Activated naive CD8-positive, alpha-beta T cell treated with anti-CD3 and anti-CD28 coated beads, Interleukin-2, amount 10 ng/mL, durations not matched to agents 7 days and 5 days (primary cell): ENCODE measurements at regions not wholly inside any gene's neighbourhood (a gene's known extent, or its start where the extent isn't known, plus 50 kb on each side); places are given as distances from the start of the nearest gene placed in this dataset.

Source experiments
- ATAC-seq: fragments of 150-1000 bp; cut with Tn5 transposase; one replicate; pipeline ENCODE4 v1.10.0; 2021; ENCODE audit warnings: low read depth, moderate library complexity
- POLR2A ChIA-PET: fragments of 350-600 bp; sonication (Branson Sonifier 250); formaldehyde crosslinking; loops from one replicate; lab custom pipeline; 2021; ENCODE audit warnings: antibody characterized with exemption; lab: Charles Lee
- DNase-seq: peaks from one replicate; pipeline ENCODE4 v3.0.0; 2021
- H3K27ac Mint-ChIP-seq: one replicate; pipeline ENCODE4 v1.8.0; 2022; ENCODE audit warnings: mild to moderate bottlenecking, mixed read lengths
- H3K27me3 Mint-ChIP-seq: one replicate; pipeline ENCODE4 v1.8.0; 2022; ENCODE audit warnings: mild to moderate bottlenecking, moderate library complexity, mixed read lengths
- H3K36me3 Mint-ChIP-seq: one replicate; pipeline ENCODE4 v1.8.0; 2021; ENCODE audit warnings: mild to moderate bottlenecking, mixed read lengths
- H3K4me1 Mint-ChIP-seq: one replicate; pipeline ENCODE4 v1.8.0; 2021; ENCODE audit warnings: mixed read lengths
- H3K4me3 Mint-ChIP-seq: one replicate; pipeline ENCODE4 v1.8.0; 2022; ENCODE audit warnings: mild to moderate bottlenecking, moderate library complexity, mixed read lengths
- H3K9me3 Mint-ChIP-seq: one replicate; pipeline ENCODE4 v1.8.0; 2021; ENCODE audit warnings: mixed read lengths

DNA sequence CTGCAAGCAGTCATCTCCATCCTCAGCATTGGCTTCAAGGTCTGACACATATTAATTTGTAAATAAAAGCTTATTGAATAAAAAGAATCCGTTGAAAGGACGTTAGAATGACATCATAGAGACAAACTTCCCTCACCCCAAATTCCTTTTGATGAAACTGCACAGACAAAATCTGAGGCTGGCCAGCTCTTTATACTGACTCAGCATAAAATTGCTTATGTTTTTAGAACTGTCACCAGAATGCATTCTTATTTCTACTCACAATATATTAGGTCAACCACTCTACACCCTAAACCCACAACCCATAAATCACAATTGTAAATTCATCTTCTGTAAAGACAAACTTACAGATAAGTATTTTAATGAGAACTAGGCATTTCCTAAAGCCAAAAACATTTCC lies 359.2 kb upstream of the TEX13C start:
- no peak for ATAC-seq
- H3K4me1 Mint-ChIP-seq: peaks cover 2% of the 10 kb centered on the region
- no peaks in the 10 kb centered on the region for H3K9me3 Mint-ChIP-seq
- no peak overlapping the region for H3K4me3 Mint-ChIP-seq
- H3K27ac Mint-ChIP-seq: no peak overlapping the region
- H3K36me3 Mint-ChIP-seq: no peaks in the 10 kb centered on the region
- no peaks in the 10 kb centered on the region for H3K27me3 Mint-ChIP-seq
- POLR2A ChIA-PET: no interaction called here
- no peak for DNase-seq

DNA sequence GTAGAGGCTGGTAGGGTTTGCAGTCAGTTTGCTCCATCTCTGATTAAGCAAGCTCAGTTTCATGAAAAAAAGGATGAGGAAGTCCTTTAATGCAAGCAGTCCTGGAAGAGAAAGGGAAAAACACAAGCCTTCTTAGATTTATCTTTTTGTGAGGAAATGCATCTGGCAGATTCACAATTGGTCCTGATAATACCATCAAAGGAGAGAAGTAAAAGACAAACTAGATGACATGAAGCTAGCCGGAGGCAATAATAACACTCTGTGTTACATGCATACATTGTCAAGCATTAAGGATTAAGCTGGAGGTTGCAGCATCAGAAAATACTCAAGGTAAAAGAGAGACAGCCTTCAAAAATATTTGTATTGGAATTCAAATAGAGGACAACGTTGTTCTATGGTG lies 356.0 kb upstream of the TEX13C start, which contains the start of gene TENM1:
TSS of gene TENM1 (minus strand) at position 101 of the 400 bp plus-strand sequence.
- Mint-ChIP-seq H3K9me3 (no peaks in the 10 kb centered on the region), H3K27me3 (no peaks in the 10 kb centered on the region), H3K4me1 (peaks cover 2% of the 10 kb centered on the region), H3K27ac (no peak within 1 kb of the TSS), H3K4me3 (no peak within 1 kb of the TSS), H3K36me3 (no peaks in the 10 kb centered on the region)
- no peak for DNase-seq
- POLR2A ChIA-PET: no interaction called here
- ATAC-seq: no peak

DNA sequence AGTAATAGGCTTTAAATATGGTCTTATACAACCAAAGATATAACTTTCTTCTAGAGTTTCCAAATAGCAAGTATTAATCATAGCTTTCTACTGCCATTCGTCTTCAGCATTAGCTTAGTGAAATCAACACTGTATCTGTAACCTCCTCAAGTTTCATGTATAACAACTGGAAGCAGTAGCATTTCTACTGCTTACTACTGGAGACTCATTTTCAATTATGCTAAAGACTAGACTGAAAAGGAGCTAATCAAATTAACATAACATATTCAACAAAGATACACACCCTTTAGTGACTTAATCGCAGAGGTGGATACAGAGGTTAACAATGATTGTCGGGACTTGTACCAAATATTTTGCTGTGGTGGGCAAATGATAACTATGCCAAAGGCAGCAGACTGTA lies 344.2 kb upstream of the TEX13C start:
- Mint-ChIP-seq H3K4me1 (no peaks in the 10 kb centered on the region), H3K27me3 (no peaks in the 10 kb centered on the region), H3K36me3 (no peaks in the 10 kb centered on the region), H3K9me3 (no peaks in the 10 kb centered on the region), H3K27ac (no peak overlapping the region), H3K4me3 (no peak overlapping the region)
- DNase-seq (no peak), ATAC-seq (no peak)
- POLR2A ChIA-PET: no interaction called here

DNA sequence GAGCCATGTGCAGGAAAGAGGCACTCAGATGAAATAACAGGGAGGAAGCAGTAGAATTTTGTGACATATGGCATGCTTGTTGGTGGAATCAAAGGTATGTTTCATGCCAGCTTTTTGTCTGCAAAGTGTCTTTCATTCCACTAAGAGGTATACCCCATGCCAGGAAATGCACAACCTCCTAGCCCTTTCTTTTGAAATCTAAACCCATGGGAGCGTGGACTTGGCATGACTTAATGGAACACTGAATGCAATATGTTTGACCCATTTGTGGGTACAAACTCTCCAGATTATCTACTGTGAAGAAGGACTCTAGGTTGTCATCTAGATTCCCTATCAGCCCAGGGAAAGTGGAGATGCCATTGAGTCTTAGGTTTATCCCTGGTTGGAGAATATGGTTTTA lies 338.3 kb upstream of the TEX13C start:
- H3K27me3 Mint-ChIP-seq: no peaks in the 10 kb centered on the region
- no peak overlapping the region for H3K4me3 Mint-ChIP-seq
- no peak for DNase-seq
- H3K27ac Mint-ChIP-seq: no peak overlapping the region
- no peaks in the 10 kb centered on the region for H3K36me3 Mint-ChIP-seq
- ATAC-seq: no peak
- H3K9me3 Mint-ChIP-seq: no peaks in the 10 kb centered on the region
- no peaks in the 10 kb centered on the region for H3K4me1 Mint-ChIP-seq
- POLR2A ChIA-PET: no interaction called here

DNA sequence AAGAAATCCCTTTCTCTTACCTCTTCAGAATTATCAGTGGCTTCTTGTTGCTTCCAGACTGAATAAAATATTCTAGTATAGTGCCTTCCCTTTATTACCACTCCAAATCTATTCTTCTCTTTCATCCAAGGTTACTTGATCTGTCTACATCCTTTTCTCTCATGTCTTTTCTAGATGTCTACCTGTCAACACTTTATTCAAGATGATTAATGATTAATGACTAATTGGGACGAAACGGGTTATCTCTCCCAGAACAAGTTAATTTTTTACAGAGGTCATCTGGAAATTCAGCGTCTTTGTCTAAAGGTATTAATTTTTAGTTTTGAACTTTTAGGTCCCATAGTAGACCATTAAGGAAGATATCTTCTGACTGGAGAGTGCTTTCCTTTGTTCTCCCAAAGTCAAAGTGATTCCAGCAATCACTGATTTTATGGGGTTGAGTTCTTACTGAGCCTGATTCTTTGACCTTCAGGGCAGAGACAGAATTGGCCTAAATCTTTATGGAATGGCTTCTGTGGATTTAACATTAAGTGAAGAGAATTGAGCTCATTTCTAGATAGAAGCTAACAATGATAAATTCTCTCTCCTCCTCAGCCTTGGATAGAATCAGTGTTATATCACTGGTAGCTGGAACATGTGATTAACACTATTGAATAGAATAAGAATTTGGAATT lies 335.4 kb upstream of the TEX13C start:
- no peak for DNase-seq
- Mint-ChIP-seq H3K9me3 (no peaks in the 10 kb centered on the region), H3K4me1 (no peaks in the 10 kb centered on the region), H3K36me3 (no peaks in the 10 kb centered on the region), H3K27me3 (no peaks in the 10 kb centered on the region), H3K4me3 (no peak overlapping the region), H3K27ac (no peak overlapping the region)
- no peak for ATAC-seq
- POLR2A ChIA-PET: no interaction called here

DNA sequence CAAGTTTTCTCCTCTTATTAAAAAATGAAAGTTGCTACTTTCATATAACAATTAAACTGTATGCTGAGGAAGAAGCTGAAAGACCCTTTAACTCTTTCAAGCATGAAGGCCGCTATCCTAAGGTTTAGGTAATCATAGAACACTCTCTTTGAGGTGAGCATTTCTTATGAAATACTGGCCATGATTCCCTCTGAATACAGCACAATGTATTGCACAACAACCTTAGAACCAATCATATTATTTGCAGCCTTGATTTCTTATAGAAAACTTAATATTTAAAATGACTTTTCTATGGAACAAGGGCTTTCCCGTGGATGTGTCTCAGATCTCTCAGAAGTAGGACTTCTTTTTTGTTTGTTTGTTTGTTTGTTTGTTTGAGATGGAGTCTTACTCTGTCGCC lies 333.4 kb upstream of the TEX13C start:
- H3K27me3 Mint-ChIP-seq: no peaks in the 10 kb centered on the region
- H3K27ac Mint-ChIP-seq: no peak overlapping the region
- H3K4me3 Mint-ChIP-seq: no peak overlapping the region
- no peaks in the 10 kb centered on the region for H3K4me1 Mint-ChIP-seq
- POLR2A ChIA-PET: no interaction called here
- DNase-seq (no peak), ATAC-seq (no peak)
- no peaks in the 10 kb centered on the region for H3K36me3 Mint-ChIP-seq
- H3K9me3 Mint-ChIP-seq: no peaks in the 10 kb centered on the region

DNA sequence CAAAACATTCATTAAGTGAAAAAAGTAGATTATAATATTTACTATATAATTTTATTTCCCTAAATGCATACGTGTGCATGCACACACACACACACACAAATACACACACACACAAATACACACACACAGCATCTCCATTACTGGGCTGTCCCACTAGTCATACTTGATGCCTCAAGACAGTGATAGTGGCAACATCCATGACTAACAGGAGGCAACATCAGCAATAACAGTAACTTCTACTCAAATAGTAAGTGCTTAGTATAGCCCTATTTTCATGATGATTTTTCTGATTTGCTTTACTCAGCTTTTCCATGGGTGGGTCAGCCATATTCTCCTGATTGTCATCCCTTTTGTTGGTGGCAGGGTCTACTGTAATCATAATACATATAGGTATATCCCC lies 325.9 kb upstream of the TEX13C start:
- Mint-ChIP-seq H3K9me3 (no peaks in the 10 kb centered on the region), H3K4me1 (no peaks in the 10 kb centered on the region), H3K36me3 (no peaks in the 10 kb centered on the region), H3K27me3 (no peaks in the 10 kb centered on the region), H3K4me3 (no peak overlapping the region), H3K27ac (no peak overlapping the region)
- DNase-seq: no peak
- no peak for ATAC-seq
- POLR2A ChIA-PET: no interaction called here

DNA sequence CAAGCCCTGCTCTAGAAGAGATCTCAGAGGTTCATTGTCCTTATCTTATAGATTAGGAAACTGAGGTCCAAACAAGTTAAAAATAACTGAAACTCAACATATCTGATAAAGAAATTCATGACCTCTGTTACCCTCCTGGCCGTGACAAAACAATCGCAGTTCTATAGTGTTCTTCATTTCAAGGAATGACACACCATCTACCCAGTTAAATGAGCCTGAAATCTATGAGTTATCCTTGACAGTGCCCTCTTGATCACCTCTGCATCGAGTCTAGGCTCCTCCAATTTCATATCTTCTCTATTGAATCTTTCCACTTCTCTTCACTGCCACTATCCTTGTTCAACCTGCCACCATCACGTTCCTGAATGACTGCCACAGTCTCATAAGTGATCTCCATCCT lies 325.3 kb upstream of the TEX13C start:
- Mint-ChIP-seq H3K4me3 (no peak overlapping the region), H3K9me3 (no peaks in the 10 kb centered on the region), H3K4me1 (no peaks in the 10 kb centered on the region), H3K27me3 (no peaks in the 10 kb centered on the region), H3K36me3 (no peaks in the 10 kb centered on the region), H3K27ac (no peak overlapping the region)
- POLR2A ChIA-PET: no interaction called here
- ATAC-seq (no peak), DNase-seq (no peak)

DNA sequence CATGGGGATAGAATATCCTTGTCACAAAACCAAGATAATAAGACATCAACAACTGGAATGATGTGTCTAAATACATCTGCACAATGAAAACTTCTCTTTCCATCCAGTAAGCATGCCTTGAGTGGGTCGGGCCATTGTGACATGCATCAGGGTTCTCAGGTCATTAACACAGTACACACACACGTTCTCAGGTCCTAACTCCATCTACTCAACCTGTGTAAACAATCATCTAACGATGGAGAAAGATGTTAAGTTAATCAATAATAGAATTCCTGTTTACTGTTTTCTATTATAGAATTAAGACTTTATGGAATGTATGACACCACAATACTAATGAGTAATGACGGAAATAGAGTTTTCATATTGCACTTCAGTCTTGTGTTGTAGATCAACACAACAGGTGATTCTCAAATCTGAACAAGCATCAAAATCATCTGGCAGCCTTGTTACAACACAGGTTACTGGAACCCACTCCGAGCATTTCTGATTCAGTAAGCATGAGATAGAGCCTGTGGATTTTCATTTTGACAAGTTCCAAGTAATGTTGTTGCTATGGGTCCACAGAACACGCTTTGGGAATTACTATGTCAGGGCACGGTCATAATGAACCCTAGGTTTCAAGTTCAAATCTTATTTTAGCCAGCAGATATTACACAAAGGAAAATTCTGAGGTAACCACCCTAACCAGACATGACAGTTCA lies 315.8 kb upstream of the TEX13C start:
- DNase-seq (no peak), ATAC-seq (no peak)
- Mint-ChIP-seq H3K9me3 (no peaks in the 10 kb centered on the region), H3K27ac (no peak overlapping the region), H3K4me3 (no peak overlapping the region), H3K4me1 (no peaks in the 10 kb centered on the region), H3K36me3 (no peaks in the 10 kb centered on the region), H3K27me3 (no peaks in the 10 kb centered on the region)
- POLR2A ChIA-PET: no interaction called here

DNA sequence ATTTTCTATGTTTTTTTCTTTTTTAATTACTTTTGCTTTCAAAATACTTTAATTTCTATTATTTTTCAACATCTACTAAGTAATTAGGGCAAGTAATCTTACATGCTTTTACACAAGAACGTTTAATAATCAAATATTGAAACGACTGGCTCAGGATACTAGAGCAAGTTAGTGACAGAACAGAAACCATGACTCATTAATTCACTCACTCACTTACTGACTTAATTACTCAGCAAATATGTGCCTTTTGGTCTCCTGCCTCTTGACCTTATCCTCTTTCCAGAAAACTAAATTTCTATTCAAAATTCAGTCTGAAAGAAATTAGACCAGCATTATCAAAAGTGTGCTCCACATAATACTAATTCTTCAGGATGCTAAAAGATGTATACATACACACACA lies 314.9 kb upstream of the TEX13C start:
- Mint-ChIP-seq H3K4me1 (no peaks in the 10 kb centered on the region), H3K27ac (no peak overlapping the region), H3K27me3 (no peaks in the 10 kb centered on the region), H3K36me3 (no peaks in the 10 kb centered on the region), H3K4me3 (no peak overlapping the region), H3K9me3 (no peaks in the 10 kb centered on the region)
- DNase-seq (no peak), ATAC-seq (no peak)
- POLR2A ChIA-PET: no interaction called here

DNA sequence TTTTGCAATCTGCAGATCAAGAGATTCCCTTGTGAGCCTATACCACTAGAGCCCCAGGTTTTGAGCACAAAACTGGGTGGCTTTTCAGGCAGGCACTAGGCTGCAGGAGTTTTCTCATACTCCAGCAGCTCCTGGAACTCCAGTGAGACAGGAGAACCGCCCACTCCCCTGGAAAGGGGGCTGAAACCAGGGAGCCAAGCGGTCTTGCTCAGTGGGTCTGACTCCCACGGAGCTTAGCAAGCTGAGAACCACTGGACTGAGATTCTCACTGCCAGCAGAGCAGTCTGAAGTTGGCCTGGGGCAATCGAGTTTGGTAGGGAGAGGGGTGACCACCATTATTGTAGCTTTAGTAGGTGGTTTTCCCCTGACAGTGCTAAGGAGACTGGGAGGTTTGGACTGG lies 313.8 kb upstream of the TEX13C start:
- no peak for ATAC-seq
- no peak for DNase-seq
- H3K9me3 Mint-ChIP-seq: no peaks in the 10 kb centered on the region
- no peaks in the 10 kb centered on the region for H3K36me3 Mint-ChIP-seq
- H3K27ac Mint-ChIP-seq: no peak overlapping the region
- no peaks in the 10 kb centered on the region for H3K27me3 Mint-ChIP-seq
- H3K4me3 Mint-ChIP-seq: no peak overlapping the region
- H3K4me1 Mint-ChIP-seq: no peaks in the 10 kb centered on the region
- POLR2A ChIA-PET: no interaction called here

DNA sequence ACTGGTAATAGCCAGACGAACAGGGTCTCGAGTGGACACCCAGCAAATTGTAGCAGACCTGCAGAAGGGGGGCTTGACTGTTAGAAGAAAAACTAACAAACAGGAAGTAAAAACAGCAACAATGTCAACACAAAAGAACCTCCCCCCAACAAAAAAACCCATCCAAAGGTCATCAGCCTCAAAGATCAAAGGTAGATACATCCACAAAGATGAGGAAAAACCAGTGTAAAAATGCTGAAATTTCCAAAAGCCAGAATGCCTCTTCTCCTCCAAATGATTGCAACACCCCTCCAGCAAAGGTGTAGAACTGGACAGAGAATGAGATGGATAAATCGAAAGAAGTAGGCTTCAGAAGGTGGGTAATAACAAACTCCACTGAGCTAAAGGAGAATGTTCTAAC lies 313.0 kb upstream of the TEX13C start:
- Mint-ChIP-seq H3K27me3 (no peaks in the 10 kb centered on the region), H3K27ac (no peak overlapping the region), H3K36me3 (no peaks in the 10 kb centered on the region), H3K9me3 (no peaks in the 10 kb centered on the region), H3K4me3 (no peak overlapping the region), H3K4me1 (no peaks in the 10 kb centered on the region)
- DNase-seq (no peak), ATAC-seq (no peak)
- POLR2A ChIA-PET: no interaction called here

DNA sequence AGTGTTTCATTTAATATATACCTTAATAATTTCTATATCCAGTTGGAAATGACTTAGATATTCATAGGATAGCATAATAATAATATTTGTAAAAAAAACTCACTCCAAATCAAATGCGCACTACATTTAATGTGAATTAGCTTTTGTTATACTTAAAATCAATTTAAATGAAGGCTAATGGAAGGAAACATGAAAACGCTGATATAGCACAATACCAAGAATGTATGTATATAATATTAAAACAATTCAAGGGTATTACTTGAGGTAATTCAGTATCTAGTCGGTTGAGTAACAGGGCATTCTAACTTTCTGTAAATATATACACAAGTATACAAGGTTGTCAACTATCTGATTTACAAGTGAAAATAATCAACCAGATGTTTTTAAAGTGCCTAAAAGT lies 307.1 kb upstream of the TEX13C start:
- H3K27me3 Mint-ChIP-seq: no peaks in the 10 kb centered on the region
- ATAC-seq (no peak), DNase-seq (no peak)
- no peak overlapping the region for H3K4me3 Mint-ChIP-seq
- POLR2A ChIA-PET: no interaction called here
- H3K4me1 Mint-ChIP-seq: no peaks in the 10 kb centered on the region
- H3K9me3 Mint-ChIP-seq: no peaks in the 10 kb centered on the region
- no peaks in the 10 kb centered on the region for H3K36me3 Mint-ChIP-seq
- H3K27ac Mint-ChIP-seq: no peak overlapping the region

DNA sequence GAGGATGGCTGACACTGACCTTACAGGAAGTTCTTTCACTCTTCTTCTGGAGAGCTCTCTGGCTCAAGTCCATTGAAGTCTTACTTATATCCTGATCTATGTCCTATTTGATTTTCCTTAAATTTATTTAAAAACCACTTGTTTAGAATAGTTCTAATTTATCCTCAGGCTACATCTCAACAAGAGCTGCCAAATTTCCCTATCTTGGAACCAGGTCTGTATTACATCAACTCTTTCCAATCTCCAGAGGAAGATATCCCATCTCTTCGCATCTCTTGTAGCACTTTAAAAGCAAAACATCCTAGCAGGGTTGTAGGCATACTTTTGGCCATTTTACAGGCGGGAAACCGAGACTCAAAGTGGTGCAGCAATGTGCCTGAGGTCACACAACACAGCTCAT lies 290.5 kb upstream of the TEX13C start:
- Mint-ChIP-seq H3K4me1 (no peaks in the 10 kb centered on the region), H3K27me3 (no peaks in the 10 kb centered on the region), H3K4me3 (no peak overlapping the region), H3K27ac (no peak overlapping the region), H3K36me3 (no peaks in the 10 kb centered on the region), H3K9me3 (no peaks in the 10 kb centered on the region)
- no peak for ATAC-seq
- POLR2A ChIA-PET: no interaction called here
- no peak for DNase-seq
